ENCODE measurements at regions not wholly inside any gene's neighbourhood (a gene's known extent, or its start where the extent isn't known, plus 50 kb on each side); places are given as distances from the start of the nearest gene placed in this dataset.
A peak's percentile ranks its signal among the peaks of the same experiment; 100 is the strongest.

DNA sequence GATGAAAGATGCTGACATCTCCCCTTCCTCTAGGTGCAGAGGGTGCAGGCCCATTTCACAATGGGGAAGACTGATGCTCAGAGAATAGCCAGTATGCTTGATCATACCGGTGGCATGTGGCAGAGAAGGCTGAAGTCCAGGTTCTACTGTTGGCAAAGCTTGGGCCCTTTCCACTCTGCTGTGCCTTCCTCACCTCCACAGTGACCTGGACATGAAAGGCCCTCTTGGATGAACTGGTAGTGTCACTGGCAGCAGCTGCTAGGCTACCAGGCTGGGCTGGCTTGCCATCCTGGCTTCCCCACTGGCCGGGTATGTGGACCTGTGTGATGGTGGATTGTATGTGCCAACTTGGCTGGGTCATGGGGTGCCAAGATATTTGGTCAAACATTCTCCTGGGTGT is 92.0 kb downstream of the GADD45G start:
- intact Hi-C loops (cut with DNase I) = no loop called here
- Histone ChIP-seq H3K27ac (no peak overlapping the region), H3K4me3 (no peak overlapping the region), H3K36me3 (no peaks in the 10 kb centered on the region), H3K9me3 (no peaks in the 10 kb centered on the region), H3K4me1 (peaks cover 0 to 8% of the 10 kb centered on the region in 2 donors), H3K27me3 (no peaks in the 10 kb centered on the region)
- TF ChIP-seq CTCF (IDR thresholded peaks at IDR 0.05) = no peak
- ATAC-seq (no peak), DNase-seq (no peak)

DNA sequence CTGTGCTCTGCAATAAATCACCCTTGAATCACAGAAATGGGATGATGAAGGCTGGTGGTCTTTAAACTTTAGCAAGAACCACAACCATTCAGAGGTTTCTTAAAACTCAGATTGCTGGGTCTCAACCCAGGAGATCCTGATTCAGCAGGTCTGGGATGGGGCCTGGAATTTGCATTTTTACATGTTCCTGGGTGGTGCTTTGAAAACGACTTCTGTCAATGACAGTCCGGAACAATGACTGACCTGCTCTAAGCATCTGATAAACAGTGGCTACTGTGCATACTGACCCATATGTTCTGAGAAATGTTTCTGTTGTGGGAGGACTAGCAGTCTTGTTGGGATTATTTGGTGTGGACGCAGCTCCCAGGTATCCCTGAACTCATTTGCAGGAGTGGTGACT is 92.7 kb downstream of the GADD45G start:
- Histone ChIP-seq H3K36me3 (no peaks in the 10 kb centered on the region), H3K9me3 (no peaks in the 10 kb centered on the region), H3K27me3 (no peaks in the 10 kb centered on the region), H3K27ac (no peak overlapping the region), H3K4me1 (peaks cover 0 to 10% of the 10 kb centered on the region in 2 donors), H3K4me3 (no peak overlapping the region)
- TF ChIP-seq CTCF (IDR thresholded peaks at IDR 0.05) = no peak
- intact Hi-C loops (cut with DNase I) = no loop called here
- no peak for ATAC-seq
- DNase-seq = no peak

DNA sequence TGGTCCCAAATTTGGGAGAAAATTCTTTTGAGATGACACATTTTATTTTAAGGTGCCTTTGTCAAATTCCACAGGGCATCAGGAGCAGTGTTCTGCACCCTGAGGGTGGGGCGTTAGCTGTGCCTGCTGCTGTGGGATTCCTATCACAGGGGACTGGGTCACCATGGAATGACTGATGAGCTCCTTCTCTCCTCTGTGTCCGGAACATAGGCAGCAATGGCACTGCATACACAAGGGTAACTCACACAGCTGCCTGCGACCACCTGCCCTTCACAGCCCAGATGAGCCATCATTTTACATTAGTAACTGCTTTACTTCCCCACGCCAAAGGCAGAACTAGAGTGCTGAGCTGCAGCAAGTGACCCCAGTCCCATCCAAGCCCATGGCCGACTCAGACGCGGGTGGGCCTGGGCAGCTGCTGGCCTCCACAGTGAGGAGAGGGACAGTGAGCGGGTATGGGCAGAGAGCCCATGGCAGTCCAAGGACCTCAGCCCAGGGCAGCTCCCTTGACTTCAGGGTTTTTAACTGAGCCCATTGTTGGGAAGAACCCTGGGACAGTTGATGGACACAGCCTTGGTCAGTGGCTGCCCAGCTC is 93.7 kb downstream of the GADD45G start:
- Histone ChIP-seq H3K36me3 (no peaks in the 10 kb centered on the region), H3K9me3 (no peaks in the 10 kb centered on the region), H3K27ac (no peak overlapping the region), H3K4me1 (peaks cover 0 to 10% of the 10 kb centered on the region in 2 donors), H3K27me3 (no peaks in the 10 kb centered on the region), H3K4me3 (no peak overlapping the region)
- no peak for TF ChIP-seq CTCF (IDR thresholded peaks at IDR 0.05)
- DNase-seq (no peak), ATAC-seq (no peak)
- intact Hi-C loops (cut with DNase I) = no loop called here

DNA sequence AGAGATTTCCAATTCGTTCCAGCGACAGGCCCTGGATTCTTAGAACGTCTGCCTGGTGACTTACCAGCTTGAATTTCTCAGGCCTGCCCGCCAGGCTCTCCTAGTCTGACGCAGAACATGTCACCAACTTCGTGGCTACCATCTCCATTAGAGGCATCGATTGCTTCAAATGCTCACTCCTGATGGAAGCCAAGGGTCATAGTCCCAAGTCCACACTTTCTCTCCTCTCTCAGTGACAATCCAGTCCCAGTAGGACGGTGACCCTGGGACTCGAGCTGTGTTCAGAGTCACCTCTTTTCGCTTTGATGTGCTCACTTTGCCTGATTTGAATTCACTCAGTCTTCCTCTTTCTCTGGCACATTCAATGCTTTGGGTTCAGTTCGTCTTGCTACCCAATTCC is 94.8 kb downstream of the GADD45G start:
- Histone ChIP-seq H3K27ac (no peak overlapping the region), H3K4me1 (peaks cover 0 to 10% of the 10 kb centered on the region in 2 donors), H3K9me3 (no peaks in the 10 kb centered on the region), H3K27me3 (no peaks in the 10 kb centered on the region), H3K36me3 (no peaks in the 10 kb centered on the region), H3K4me3 (no peak overlapping the region)
- no peak for TF ChIP-seq CTCF (IDR thresholded peaks at IDR 0.05)
- intact Hi-C loops (cut with DNase I) = no loop called here
- DNase-seq (no peak), ATAC-seq (no peak)

GRCh38 chr9:89701221-89701798 is 96.5 kb downstream of the GADD45G start:
- ATAC-seq (peak; percentile 57), DNase-seq (peak in 1 of 4 donors; percentile 41)
- H3K4me1 ChIP-seq = peaks cover 0 to 10% of the 10 kb centered on the region in 2 donors
- H3K9me3 ChIP-seq = no peaks in the 10 kb centered on the region
- no peak overlapping the region for H3K27ac ChIP-seq
- no peak for TF ChIP-seq CTCF (IDR thresholded peaks at IDR 0.05)
- H3K27me3 ChIP-seq = no peaks in the 10 kb centered on the region
- no peaks in the 10 kb centered on the region for H3K36me3 ChIP-seq
- intact Hi-C loops (cut with DNase I) = no loop called here
- H3K4me3 ChIP-seq = no peak overlapping the region
